Sigmoid colon (tissue), 6 donors: ENCODE measurements at regions not wholly inside any gene's neighbourhood (a gene's known extent, or its start where the extent isn't known, plus 50 kb on each side); places are given as distances from the start of the nearest gene placed in this dataset.

Source experiments
- DNase-seq: peaks from one replicate; pipeline ENCODE4 v3.0.0-alpha.2; 2019
- H3K27ac ChIP-seq, 4 donors: fragments of 200-600 bp; sonication (generic); one replicate each; pipeline ENCODE4 v1.5.1; 2016 to 2019; ENCODE audit warnings: mild to moderate bottlenecking in 1 of 4
- H3K27me3 ChIP-seq, 3 donors: fragments of 200-600 bp; sonication (generic); one replicate each; pipeline ENCODE4 v1.5.1; 2019; ENCODE audit warnings: mild to moderate bottlenecking in 1 of 3
- H3K36me3 ChIP-seq, 4 donors: fragments of 200-600 bp; sonication (generic); one replicate each; pipeline ENCODE4 v1.5.1; 2016 to 2019
- H3K4me1 ChIP-seq, 4 donors: fragments of 200-600 bp; sonication (generic); one replicate each; pipeline ENCODE4 v1.5.1; 2017 to 2019
- H3K4me3 ChIP-seq, 4 donors: fragments of 200-600 bp; sonication (generic); one replicate each; pipeline ENCODE4 v1.5.1; 2017 to 2019; ENCODE audit warnings: mild to moderate bottlenecking in 2 of 4, moderate library complexity in 1 of 4
- H3K9me3 ChIP-seq, 4 donors: fragments of 200-600 bp in 3 of 4; sonication (generic) in 3 of 4; one replicate each; pipeline versions ENCODE4 v1.5.1 to v1.6.1; 2013 to 2019
- EP300 ChIP-seq, 4 donors: sonication (generic); formaldehyde crosslinking; IDR thresholded peaks; one replicate each; pipeline ENCODE4 v1.6.1; 2017; ENCODE audit warnings: antibody characterized with exemption in 4 of 4
- POLR2A ChIP-seq, 2 donors: fragments of 450-650 bp; IDR thresholded peaks; one replicate each; pipeline ENCODE4 v1.6.1; 2016; ENCODE audit warnings: antibody characterized with exemption in 2 of 2, mild to moderate bottlenecking in 2 of 2, moderate library complexity in 2 of 2
- POLR2AphosphoS5 ChIP-seq, 4 donors: sonication (generic); formaldehyde crosslinking; IDR thresholded peaks; one replicate each; pipeline ENCODE4 v1.6.1; 2017; ENCODE audit warnings: antibody characterized with exemption in 4 of 4
- WGBS, 2 donors: extraction: QIAGEN DNeasy Blood & Tissue Kit; methylation state at CpG; one replicate each; pipeline ENCODE4 v1.1.7; 2013; 5-methylcytosine and 5-hydroxymethylcytosine counted together
- intact Hi-C: fragments of 100-400 bp; cut with DNase I; formaldehyde crosslinking; loops from one replicate; pipeline ENCODE4 v1.15.1; 2023
- TF ChIP-seq, protein P1 (sequence below), 4 experiments: fragments of 450-650 bp in 3 of 4; fragments of 200-600 bp in 1 of 4; IDR thresholded peaks; one replicate each; pipeline ENCODE4 v1.5.1; 2016 to 2019; ENCODE audit warnings: antibody characterized with exemption in 4 of 4, mild to moderate bottlenecking in 3 of 4, moderate library complexity in 2 of 4
- donor health status: healthy with polysubstance abuse.
- donor health status: healthy.

DNA sequence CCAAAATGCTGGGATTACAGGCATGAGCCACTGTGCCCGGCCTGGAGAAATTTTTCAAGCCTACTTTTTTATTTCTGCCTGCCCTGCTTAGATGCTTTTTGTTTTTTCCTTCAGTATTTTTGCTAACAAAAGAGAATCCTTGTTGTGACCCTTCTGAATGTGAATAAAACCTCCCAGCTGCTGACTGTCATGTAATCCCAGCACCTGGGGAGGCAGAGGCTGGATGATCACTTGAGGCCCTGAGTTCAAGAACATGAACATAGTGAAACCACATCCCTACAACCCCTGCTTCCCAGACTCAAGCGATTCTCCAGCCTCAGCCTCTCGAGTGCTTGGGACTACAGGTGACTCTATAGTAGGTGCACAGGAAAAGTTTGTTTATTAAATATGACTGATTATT is 84.9 kb downstream of the SOX2 start:
- WGBS, 2 donors = 83 to 84% methylated on average over 3 of the region's 3 CpGs

DNA sequence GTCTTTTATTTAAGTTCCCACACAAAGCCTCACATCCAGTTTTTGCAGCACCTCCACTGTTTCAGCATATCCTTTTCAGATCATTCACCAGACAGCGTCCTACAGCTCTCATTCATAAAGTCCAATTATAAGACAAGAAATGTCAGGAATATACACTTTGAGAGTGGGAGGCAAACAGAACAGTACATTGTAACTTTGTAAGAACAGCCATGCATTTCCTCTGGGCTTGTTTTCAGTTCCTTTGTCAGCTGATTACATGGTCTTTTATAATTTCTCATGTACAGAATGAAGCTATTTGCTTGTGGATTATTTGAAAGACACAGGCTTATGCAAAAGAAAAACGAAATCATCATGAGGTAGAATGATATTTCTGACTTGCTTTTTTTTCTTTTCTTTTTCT is 85.7 kb downstream of the SOX2 start:
- 48 to 63% methylated on average over 2 of the region's 2 CpGs for WGBS, 2 donors
- DNase-seq = no peak
- no peaks in the 10 kb centered on the region for H3K9me3 ChIP-seq
- no peak for TF ChIP-seq POLR2AphosphoS5 (IDR thresholded peaks at IDR 0.05)
- TF ChIP-seq, protein P1, sequence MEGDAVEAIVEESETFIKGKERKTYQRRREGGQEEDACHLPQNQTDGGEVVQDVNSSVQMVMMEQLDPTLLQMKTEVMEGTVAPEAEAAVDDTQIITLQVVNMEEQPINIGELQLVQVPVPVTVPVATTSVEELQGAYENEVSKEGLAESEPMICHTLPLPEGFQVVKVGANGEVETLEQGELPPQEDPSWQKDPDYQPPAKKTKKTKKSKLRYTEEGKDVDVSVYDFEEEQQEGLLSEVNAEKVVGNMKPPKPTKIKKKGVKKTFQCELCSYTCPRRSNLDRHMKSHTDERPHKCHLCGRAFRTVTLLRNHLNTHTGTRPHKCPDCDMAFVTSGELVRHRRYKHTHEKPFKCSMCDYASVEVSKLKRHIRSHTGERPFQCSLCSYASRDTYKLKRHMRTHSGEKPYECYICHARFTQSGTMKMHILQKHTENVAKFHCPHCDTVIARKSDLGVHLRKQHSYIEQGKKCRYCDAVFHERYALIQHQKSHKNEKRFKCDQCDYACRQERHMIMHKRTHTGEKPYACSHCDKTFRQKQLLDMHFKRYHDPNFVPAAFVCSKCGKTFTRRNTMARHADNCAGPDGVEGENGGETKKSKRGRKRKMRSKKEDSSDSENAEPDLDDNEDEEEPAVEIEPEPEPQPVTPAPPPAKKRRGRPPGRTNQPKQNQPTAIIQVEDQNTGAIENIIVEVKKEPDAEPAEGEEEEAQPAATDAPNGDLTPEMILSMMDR (IDR thresholded peaks at IDR 0.05) = no peak
- TF ChIP-seq POLR2A (IDR thresholded peaks at IDR 0.05) = no peak
- no peak for TF ChIP-seq EP300 (IDR thresholded peaks at IDR 0.05)
- no peak overlapping the region for H3K4me3 ChIP-seq
- intact Hi-C loops = no loop called here
- H3K36me3 ChIP-seq = no peaks in the 10 kb centered on the region
- H3K4me1 ChIP-seq = no peaks in the 10 kb centered on the region
- no peak overlapping the region for H3K27ac ChIP-seq
- H3K27me3 ChIP-seq = no peaks in the 10 kb centered on the region

More for the DNA sequence above, 84.9 kb downstream of the SOX2 start:
- DNase-seq = no peak
- no peak overlapping the region for H3K4me3 ChIP-seq
- H3K9me3 ChIP-seq = no peaks in the 10 kb centered on the region
- intact Hi-C loops = no loop called here
- no peaks in the 10 kb centered on the region for H3K4me1 ChIP-seq
- H3K27me3 ChIP-seq = no peaks in the 10 kb centered on the region
- TF ChIP-seq POLR2AphosphoS5 (IDR thresholded peaks at IDR 0.05) = no peak
- no peaks in the 10 kb centered on the region for H3K36me3 ChIP-seq
- H3K27ac ChIP-seq = no peak overlapping the region

DNA sequence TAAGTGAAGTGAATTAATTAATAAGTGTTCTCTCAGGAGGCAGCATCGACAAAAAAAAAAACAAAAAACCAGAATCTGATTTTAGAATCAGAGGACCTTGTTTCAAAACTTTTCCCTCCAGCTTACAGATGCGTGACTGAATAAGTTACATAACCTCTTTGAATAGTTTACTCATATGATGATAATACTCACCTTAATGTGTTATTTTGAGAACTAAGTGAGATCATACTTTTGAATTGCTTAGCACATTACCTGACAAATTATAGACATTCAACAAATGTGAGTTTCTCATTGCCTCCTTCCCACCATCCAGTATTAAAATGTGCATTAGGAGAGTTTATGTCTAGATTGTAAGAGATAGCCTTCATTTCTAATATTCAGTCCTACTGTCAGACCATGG is 94.0 kb downstream of the SOX2 start:
- DNase-seq = no peak
- TF ChIP-seq, protein P1 (IDR thresholded peaks at IDR 0.05) = no peak
- TF ChIP-seq POLR2AphosphoS5 (IDR thresholded peaks at IDR 0.05) (no peak), POLR2A (IDR thresholded peaks at IDR 0.05) (no peak), EP300 (IDR thresholded peaks at IDR 0.05) (no peak)
- intact Hi-C loops = no loop called here
- Histone ChIP-seq H3K36me3 (no peaks in the 10 kb centered on the region), H3K27ac (no peak overlapping the region), H3K4me3 (no peak overlapping the region), H3K9me3 (no peaks in the 10 kb centered on the region), H3K4me1 (no peaks in the 10 kb centered on the region), H3K27me3 (no peaks in the 10 kb centered on the region)
- WGBS, 2 donors = 79 to 80% methylated on average over 2 of the region's 2 CpGs

DNA sequence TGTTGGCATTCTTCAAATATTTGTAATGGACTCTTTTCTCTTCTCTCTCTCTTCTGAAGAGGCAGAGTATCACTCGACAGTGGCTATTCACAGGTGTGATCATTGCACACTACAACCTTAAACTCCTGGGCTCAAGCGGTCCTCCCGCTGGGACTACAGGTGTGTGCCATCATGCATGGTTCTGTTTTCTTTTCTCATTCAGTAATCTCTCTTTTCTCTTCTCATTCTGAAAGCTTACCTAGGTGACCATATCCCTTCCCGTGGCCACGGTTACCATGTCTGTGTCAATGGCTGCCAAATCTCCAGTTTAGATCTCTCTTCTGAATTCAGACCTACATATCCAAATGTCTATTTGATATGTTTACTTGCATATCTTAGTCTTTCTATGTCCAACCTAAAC is 96.3 kb downstream of the SOX2 start:
- Histone ChIP-seq H3K9me3 (no peaks in the 10 kb centered on the region), H3K4me3 (no peak overlapping the region), H3K4me1 (no peaks in the 10 kb centered on the region), H3K27ac (no peak overlapping the region), H3K36me3 (no peaks in the 10 kb centered on the region), H3K27me3 (no peaks in the 10 kb centered on the region)
- WGBS, 2 donors = 85 to 89% methylated on average over 5 of the region's 5 CpGs
- intact Hi-C loops = no loop called here
- no peak for DNase-seq
- no peak for TF ChIP-seq POLR2AphosphoS5 (IDR thresholded peaks at IDR 0.05)
- TF ChIP-seq, protein P1 (IDR thresholded peaks at IDR 0.05) = no peak

DNA sequence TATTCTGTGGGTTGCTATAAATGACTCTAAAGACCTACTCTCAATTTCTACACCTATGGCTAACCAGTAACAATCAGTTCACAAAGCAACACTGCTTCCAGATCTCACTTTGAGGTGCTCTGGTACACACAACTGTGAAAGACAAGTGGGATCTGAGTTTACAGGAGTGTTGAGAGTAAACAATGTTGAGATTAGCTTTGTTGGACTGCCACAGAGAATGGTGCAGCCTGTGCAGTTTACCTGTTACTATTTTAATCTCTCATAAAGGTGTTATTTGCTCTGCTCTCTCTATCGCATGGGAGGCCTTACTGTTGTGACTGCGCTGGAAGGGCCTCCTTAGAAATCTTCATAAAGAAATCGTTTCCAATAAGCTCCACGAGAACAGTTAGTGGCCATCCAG is 112.0 kb downstream of the SOX2 start:
- intact Hi-C loops = no loop called here
- Histone ChIP-seq H3K27ac (no peak overlapping the region), H3K27me3 (no peaks in the 10 kb centered on the region), H3K4me3 (no peak overlapping the region), H3K4me1 (no peaks in the 10 kb centered on the region), H3K36me3 (no peaks in the 10 kb centered on the region), H3K9me3 (no peaks in the 10 kb centered on the region)
- no peak for DNase-seq
- TF ChIP-seq POLR2AphosphoS5 (IDR thresholded peaks at IDR 0.05) (no peak), POLR2A (IDR thresholded peaks at IDR 0.05) (no peak), EP300 (IDR thresholded peaks at IDR 0.05) (no peak)
- TF ChIP-seq, protein P1 (IDR thresholded peaks at IDR 0.05) = no peak
- WGBS, 2 donors = 76 to 87% methylated on average over 4 of the region's 4 CpGs
